Upper lobe of right lung (tissue), 1 donor: ENCODE measurements at regions not wholly inside any gene's neighbourhood (a gene's known extent, or its start where the extent isn't known, plus 50 kb on each side); places are given as distances from the start of the nearest gene placed in this dataset.
A peak's percentile ranks its signal among the peaks of the same experiment; 100 is the strongest.

ENCODE experiments used
- ATAC-seq: fragments of 200-7000 bp; cut with Tn5 transposase; one replicate; pipeline ENCODE4 v1.9.1; 2020; ENCODE audit warnings: mild to moderate bottlenecking, moderate library complexity
- DNase-seq: peaks from one replicate; pipeline ENCODE4 v3.0.0-alpha.2; 2020
- H3K27ac ChIP-seq: fragments of 200-600 bp; one replicate; pipeline ENCODE4 v1.8.0; 2022
- H3K27me3 ChIP-seq: fragments of 200-600 bp; one replicate; pipeline ENCODE4 v1.8.0; 2022; ENCODE audit warnings: mild to moderate bottlenecking
- H3K36me3 ChIP-seq: fragments of 200-600 bp; one replicate; pipeline ENCODE4 v1.8.0; 2022
- H3K4me1 ChIP-seq: fragments of 200-600 bp; one replicate; pipeline ENCODE4 v1.8.0; 2022
- H3K4me3 ChIP-seq: fragments of 200-600 bp; one replicate; pipeline ENCODE4 v1.8.0; 2022; ENCODE audit warnings: mild to moderate bottlenecking
- H3K9me3 ChIP-seq: fragments of 200-600 bp; one replicate; pipeline ENCODE4 v1.8.0; 2022
- intact Hi-C: fragments of 100-400 bp; cut with DNase I; formaldehyde crosslinking; loops from one replicate; pipeline ENCODE4 v1.11.0; 2022
- TF ChIP-seq, protein P1 (sequence below): fragments of 200-600 bp; IDR thresholded peaks from one replicate; pipeline ENCODE4 v1.8.0; 2022; ENCODE audit warnings: antibody characterized with exemption
- donor health status: DM: no; HTN: yes; CAD: no; lungs with severe emphysema.

- H3K36me3 ChIP-seq: no peaks in the 10 kb centered on the region
- H3K27me3 ChIP-seq: no peaks in the 10 kb centered on the region
- DNase-seq (peak; percentile 57), ATAC-seq (no peak)
- H3K27ac ChIP-seq: no peak overlapping the region
- intact Hi-C loops: no loop called here
- TF ChIP-seq, protein P1, sequence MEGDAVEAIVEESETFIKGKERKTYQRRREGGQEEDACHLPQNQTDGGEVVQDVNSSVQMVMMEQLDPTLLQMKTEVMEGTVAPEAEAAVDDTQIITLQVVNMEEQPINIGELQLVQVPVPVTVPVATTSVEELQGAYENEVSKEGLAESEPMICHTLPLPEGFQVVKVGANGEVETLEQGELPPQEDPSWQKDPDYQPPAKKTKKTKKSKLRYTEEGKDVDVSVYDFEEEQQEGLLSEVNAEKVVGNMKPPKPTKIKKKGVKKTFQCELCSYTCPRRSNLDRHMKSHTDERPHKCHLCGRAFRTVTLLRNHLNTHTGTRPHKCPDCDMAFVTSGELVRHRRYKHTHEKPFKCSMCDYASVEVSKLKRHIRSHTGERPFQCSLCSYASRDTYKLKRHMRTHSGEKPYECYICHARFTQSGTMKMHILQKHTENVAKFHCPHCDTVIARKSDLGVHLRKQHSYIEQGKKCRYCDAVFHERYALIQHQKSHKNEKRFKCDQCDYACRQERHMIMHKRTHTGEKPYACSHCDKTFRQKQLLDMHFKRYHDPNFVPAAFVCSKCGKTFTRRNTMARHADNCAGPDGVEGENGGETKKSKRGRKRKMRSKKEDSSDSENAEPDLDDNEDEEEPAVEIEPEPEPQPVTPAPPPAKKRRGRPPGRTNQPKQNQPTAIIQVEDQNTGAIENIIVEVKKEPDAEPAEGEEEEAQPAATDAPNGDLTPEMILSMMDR: no peak
- peaks cover 13% of the 10 kb centered on the region for H3K4me1 ChIP-seq
- peak overlapping the region; percentile 48 for H3K4me3 ChIP-seq
- no peaks in the 10 kb centered on the region for H3K9me3 ChIP-seq
Observed at GRCh38 chr11:70568814-70569617, 170.7 kb downstream of the CTTN start.

DNA sequence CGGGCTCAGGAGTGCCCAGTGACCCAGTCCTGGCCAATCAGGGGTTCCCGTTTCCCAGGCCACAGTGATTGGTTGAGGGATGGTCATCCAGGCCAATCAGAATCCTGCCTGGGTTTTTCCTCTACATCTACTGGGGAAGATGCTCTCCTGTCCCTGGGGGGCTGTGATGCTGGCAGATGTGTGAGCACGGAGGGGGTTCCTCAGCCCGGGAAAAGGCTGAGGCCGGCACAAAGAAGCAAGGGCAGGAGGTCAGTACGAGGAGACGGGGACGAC lies 171.2 kb downstream of the CTTN start:
- Histone ChIP-seq H3K36me3 (no peaks in the 10 kb centered on the region), H3K27me3 (no peaks in the 10 kb centered on the region), H3K27ac (no peak overlapping the region), H3K4me3 (no peak overlapping the region), H3K4me1 (peaks cover 13% of the 10 kb centered on the region), H3K9me3 (no peaks in the 10 kb centered on the region)
- intact Hi-C loops: no loop called here
- TF ChIP-seq, protein P1: no peak
- ATAC-seq (no peak), DNase-seq (no peak)

DNA sequence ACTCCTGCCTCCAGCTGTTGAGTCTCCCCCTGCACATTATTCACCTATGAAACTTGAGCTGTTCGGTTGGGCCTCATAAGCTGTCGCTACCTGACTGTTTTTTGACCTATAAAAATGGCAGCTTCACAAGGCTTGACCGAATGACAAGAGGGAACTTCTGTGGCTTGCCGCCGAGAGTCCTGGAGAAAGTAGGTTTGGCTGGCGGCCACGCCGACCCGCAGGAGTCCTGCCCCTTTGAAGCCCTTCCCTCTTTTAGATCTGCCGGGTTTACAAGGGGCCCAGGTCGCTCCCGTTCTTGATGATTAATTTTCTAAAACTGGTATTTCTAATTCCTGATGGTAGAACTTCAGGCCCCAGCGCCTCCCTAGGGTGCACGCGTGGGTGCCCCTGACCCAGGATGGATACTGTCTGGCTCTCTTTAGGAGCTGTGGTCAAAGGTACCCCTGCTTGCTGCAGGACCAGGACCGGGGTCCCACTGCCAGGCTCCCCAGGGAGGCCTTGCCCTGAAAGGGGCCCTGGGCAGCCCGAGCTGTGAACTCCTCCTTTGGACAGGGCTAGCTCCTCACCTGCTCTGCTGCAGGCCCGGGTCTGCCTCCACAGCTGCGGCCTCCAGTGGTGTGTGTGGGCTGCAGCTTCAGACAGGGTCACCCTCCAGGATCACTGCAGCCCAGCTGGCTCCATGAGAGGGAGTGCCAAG lies 171.8 kb downstream of the CTTN start:
- Histone ChIP-seq H3K27ac (no peak overlapping the region), H3K9me3 (no peaks in the 10 kb centered on the region), H3K4me1 (peaks cover 13% of the 10 kb centered on the region), H3K36me3 (no peaks in the 10 kb centered on the region), H3K27me3 (no peaks in the 10 kb centered on the region), H3K4me3 (no peak overlapping the region)
- TF ChIP-seq, protein P1: no peak
- intact Hi-C loops: no loop called here
- ATAC-seq (no peak), DNase-seq (peak; percentile 57)

GRCh38 chr11:70570693-70571395 lies 172.5 kb downstream of the CTTN start:
- Histone ChIP-seq H3K27me3 (no peaks in the 10 kb centered on the region), H3K4me1 (peaks cover 13% of the 10 kb centered on the region), H3K27ac (no peak overlapping the region), H3K4me3 (no peak overlapping the region), H3K9me3 (no peaks in the 10 kb centered on the region), H3K36me3 (no peaks in the 10 kb centered on the region)
- TF ChIP-seq, protein P1: no peak
- ATAC-seq (no peak), DNase-seq (peak; percentile 23)
- intact Hi-C loops: no loop called here

- ATAC-seq (no peak), DNase-seq (peak; percentile 27)
- intact Hi-C loops: no loop called here
- no peak overlapping the region for H3K27ac ChIP-seq
- no peaks in the 10 kb centered on the region for H3K9me3 ChIP-seq
- H3K4me3 ChIP-seq: no peak overlapping the region
- TF ChIP-seq, protein P1: no peak
- peaks cover 8% of the 10 kb centered on the region for H3K4me1 ChIP-seq
- no peaks in the 10 kb centered on the region for H3K36me3 ChIP-seq
- H3K27me3 ChIP-seq: no peaks in the 10 kb centered on the region
Observed at GRCh38 chr11:70572974-70573260, 174.6 kb downstream of the CTTN start.
